ENCODE measurements at regions not wholly inside any gene's neighbourhood (a gene's known extent, or its start where the extent isn't known, plus 50 kb on each side); places are given as distances from the start of the nearest gene placed in this dataset.
A peak's percentile ranks its signal among the peaks of the same experiment; 100 is the strongest.
"Not testable (repeated sequence)": the region's sequence is repeated elsewhere in the genome, so short reads cannot be mapped to it uniquely, and the experiment has no call there.

- DNase-seq, result no peak
Observed at GRCh38 chr13:110811008-110811720, 97.7 kb downstream of the ING1 start.

DNA sequence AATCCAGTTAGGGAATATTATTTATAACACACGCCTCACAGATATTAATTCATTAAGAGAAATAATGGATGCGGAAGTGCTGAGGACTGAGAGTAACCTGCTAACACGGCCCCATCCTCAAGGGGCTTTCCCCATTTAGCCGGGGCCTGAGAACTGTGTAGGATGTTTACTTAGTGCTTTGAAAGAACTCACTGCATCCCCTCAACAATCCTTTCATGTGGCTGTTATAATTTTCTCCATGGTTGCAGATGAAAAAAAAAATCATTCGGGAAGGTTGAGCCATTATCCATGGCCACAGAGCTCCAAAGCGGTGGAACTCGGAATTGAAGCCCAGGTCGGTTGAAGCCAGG lies 98.2 kb downstream of the ING1 start:
- DNase-seq, result no peak

DNA sequence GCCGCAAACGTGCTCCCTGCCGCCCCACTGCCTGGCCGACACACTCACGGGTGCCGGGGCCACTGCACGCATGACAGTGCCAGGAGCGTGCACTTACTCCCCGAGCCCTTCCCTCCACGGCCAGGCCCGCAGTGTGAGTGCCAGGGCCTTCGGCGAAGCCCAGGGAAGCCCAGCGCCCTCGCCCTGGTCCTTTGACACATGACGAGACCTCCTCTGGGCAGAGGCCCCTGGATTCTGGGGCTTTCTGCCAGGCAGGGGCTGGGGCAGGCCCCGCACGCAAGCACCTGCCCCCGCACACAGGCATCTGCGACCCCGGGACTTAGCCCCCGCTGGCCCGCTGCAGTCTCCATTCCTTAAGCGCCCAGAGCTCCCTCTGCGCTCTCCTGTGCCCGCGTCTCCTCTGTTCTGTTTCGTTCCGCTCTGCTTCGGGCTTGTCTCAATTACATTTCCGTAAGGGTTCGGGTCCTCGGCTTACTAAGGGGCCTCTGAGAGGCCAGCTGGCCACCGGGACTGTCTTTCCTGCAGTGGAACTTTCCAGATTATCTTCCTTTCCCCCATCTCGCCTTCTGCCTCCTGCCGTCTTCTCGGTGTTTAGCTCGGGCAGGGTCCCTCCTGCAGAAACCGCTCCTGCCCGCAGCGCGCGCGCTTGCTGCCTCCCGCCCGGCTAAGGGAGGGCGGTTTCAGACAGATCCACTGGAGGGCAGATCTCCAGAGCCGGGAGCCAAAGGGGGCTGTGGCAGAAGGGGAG lies 98.8 kb downstream of the ING1 start:
- DNase-seq, result no peak

GRCh38 chr13:110812869-110813645 lies 99.6 kb downstream of the ING1 start:
- no peak for DNase-seq

DNA sequence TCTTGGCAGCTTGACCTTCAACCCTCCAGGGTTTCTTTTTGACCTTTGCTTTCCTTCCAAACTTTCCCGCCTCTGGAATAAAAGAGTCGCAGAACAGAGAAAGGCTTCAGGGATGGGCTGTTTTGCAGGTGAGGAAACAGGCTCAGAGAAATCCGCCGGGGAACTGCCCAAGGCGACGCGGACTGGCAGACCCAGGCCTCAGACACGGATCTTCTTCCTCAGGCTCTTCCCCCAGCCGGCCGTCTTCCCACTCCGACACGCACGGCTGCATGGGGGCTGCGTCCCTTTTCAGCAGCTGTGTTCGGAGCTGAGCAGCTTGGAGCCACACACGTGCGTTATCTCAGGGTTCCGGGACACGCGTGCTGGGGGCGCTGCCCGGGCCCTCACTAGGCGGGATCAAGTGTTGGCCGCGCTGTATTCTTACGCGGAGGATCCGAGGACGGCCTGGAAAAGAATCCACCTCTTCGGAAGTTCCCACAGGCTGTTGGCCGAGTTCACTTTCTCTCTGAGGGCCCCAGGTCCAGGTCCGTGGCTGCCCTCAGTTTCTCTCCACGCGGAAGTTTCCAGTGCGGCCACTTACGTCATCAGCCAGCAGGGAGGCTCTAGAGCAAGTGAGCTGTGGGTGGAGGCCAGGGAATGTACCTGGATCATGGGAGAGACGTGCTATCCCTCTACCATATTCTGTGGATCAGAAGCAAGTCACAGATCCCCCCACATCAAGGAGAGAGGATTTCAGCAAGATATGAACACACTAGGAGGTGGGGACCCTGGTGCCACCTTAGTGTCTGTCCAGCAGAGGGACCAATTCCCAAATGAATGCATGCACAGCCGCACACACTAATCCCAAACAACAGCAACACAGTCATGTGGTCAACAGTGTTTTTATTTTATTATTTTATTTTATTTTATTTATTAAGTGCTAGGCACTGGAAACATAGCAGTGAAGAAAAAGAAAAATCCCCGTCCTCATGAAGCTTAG lies 100.4 kb downstream of the ING1 start:
- no peak for DNase-seq

- no peak for DNase-seq
Observed at GRCh38 chr13:110815471-110816204, 99.2 kb downstream of the ANKRD10 start.

DNA sequence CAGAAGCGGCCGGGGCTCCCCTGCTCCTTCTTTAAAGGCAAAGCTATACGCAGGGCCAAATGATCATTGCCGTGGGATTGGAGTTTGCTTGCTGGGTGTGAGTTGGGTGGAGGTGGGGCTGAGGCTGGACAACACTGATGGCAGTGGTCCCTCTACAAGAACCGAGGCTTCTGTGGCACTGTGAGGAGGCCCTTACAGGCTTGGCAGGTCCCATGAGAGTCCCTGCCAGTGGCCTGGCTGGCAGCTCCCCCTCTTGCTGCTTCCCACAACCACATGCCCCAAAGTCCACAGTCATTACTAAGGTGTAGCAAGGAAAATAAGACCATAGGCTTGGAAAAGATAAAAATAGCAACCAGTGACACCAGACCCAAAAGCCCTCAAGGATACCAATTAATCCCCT lies 98.4 kb downstream of the ANKRD10 start:
- DNase-seq, result no peak

DNA sequence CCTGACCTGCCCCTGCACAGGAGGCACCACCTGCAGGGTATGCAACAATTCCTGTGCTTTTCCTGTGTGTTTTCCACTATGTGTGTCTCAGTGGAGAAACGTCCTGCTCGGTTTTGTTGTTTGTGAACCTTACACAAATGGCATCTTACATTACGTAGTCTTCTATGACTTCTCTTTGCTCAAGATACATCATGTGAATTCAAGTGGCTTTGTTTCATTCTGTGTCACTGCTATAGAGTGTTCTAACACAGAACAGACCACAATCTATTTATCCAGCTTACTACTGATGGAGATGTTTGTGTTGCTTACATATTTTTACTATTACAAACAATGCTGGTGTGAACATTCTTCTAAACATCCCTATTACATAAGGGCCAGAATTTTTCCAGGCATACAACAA lies 97.7 kb downstream of the ANKRD10 start:
- DNase-seq, result no peak

DNA sequence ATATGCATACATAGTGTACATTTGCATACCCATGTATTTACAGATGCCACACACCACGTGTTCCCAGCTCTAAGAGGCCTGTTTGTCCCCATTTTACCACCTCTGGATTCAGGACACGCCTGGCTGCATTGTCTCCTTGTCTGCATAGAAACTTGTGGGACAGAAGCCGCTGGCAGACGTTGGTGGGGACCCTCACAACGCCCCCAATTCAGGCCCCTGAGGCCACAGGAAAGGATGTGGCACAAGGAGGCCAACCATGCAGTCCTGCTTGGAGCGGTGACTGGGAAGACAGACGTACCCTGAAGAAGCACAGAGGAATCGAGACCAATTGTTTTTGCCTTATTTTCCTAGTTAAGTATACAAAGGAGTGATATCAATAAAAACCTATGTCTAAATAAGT lies 96.1 kb downstream of the ANKRD10 start:
- no peak for DNase-seq

GRCh38 chr13:110819203-110820014 lies 95.5 kb downstream of the ANKRD10 start:
- peak; percentile 71 for DNase-seq

DNA sequence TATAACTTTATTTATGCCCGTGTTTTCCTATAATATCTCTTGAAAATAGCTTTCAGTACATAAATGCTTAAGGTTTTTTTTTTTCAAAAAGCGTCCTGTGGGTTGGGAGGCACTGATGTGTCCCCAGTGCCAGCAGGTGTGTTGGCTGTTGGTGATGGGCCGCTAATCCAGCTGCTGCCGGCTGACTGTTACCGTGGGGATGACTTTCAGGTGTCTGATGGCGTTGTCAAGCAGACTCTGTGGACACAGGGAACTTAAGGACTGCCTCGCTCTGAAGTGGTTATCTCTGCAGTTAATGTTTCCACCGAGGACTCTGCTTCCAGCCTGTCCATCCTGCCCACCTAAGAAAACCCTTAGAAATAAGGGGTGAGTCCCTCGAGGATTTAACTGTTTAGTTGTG lies 94.5 kb downstream of the ANKRD10 start:
- DNase-seq, result no peak

DNA sequence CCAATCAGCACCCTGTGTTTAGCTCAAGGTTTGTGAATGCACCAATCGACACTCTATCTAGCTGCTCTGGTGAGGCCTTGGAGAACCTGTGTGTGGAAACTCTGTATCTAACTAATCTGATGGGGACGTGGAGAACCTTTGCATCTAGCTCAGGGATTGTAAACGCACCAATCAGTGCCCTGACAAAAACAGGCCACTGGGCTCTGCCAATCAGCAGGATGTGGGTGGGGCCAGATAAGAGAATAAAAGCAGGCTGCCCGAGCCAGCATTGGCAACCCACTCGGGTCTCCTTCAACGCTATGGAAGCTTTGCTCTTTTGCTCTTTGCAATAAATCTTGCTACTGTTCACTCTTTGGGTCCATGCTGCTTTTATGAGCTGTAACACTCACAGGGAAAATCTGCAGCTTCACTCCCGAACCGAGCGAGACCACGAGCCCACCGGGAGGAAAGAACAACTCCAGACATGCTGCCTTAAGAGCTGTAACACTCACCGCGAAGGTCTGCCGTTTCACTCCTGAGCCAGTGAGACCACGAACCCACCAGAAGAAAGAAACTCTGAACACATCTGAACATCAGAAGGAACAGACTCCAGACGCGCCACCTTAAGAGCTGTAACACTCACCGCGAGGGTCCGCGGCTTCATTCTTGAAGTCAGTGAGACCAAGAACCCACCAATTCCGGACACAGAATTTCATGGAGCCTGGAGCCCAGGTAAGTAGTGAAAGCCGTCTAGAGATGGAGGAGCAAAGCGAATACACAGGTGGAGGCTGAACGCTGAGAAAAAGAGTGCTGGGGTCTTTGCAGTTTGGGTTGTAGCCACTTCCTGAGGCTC lies 92.8 kb downstream of the ANKRD10 start:
- DNase-seq, result not testable (repeated sequence)

DNA sequence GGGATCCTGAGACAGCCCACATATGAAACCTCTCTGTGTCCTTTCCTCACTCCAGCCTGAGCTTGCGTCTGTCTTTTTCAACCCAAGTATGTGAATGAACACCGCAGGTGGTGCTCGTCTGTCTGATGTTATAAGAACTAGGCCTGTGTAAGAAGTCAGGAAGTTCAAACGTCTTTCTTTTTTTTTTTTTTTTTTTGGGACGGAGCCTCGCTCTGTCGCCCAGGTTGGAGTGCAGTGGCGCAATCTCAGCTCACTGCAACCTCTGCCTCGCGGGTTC lies 92.3 kb downstream of the ANKRD10 start:
- DNase-seq, result no peak

GRCh38 chr13:110824702-110825300 lies 90.1 kb downstream of the ANKRD10 start:
- DNase-seq, result no peak

GRCh38 chr13:110825516-110825915 lies 89.4 kb downstream of the ANKRD10 start:
- no peak for DNase-seq

DNA sequence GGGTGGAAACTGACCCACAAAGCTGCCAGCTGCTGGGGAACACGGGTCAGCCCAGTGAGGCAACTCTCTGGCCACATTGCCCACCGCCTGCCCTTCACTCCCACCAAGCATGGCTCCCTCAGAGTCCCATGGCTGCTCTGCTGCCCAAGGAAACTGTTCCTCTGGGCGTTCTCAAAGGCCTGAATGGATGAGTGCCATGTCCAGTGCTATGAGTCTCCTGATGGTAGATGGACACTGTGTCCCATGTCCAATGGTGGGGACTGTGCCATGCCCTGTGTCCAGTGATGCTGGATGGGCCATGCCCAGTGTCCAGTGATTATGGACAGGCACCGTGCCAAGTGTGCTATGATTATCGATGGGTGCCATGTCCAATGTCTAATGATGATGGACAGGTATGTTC lies 88.8 kb downstream of the ANKRD10 start:
- no peak for DNase-seq

GRCh38 chr13:110826861-110827672 lies 87.8 kb downstream of the ANKRD10 start:
- no peak for DNase-seq
